ENCODE measurements at regions not wholly inside any gene's neighbourhood (a gene's known extent, or its start where the extent isn't known, plus 50 kb on each side); places are given as distances from the start of the nearest gene placed in this dataset.

GRCh38 chr2:12074126-12074844, 327.9 kb downstream of the LPIN1 start:
- H3K4me3 Mint-ChIP-seq: no peak overlapping the region
- TF ChIP-seq CTCF (conservative IDR thresholded peaks at IDR 0.05): no peak
- H3K9me3 Mint-ChIP-seq: no peaks in the 10 kb centered on the region
- H3K4me1 Mint-ChIP-seq (ENCODE audit: unreplicated experiment): peaks cover 8% of the 10 kb centered on the region
- H3K36me3 Mint-ChIP-seq: no peaks in the 10 kb centered on the region
- no peak overlapping the region for H3K27ac Mint-ChIP-seq
- H3K27me3 Mint-ChIP-seq: no peaks in the 10 kb centered on the region
- no peak for DNase-seq (ENCODE audit: extremely low spot score, unreplicated experiment)

GRCh38 chr2:12074845-12075217, 328.4 kb downstream of the LPIN1 start:
- Mint-ChIP-seq H3K27ac (no peak overlapping the region), H3K27me3 (no peaks in the 10 kb centered on the region), H3K9me3 (no peaks in the 10 kb centered on the region), H3K36me3 (no peaks in the 10 kb centered on the region), H3K4me1 (ENCODE audit: unreplicated experiment) (peaks cover 8% of the 10 kb centered on the region), H3K4me3 (no peak overlapping the region)
- DNase-seq (ENCODE audit: extremely low spot score, unreplicated experiment): no peak
- TF ChIP-seq CTCF (conservative IDR thresholded peaks at IDR 0.05): no peak

- TF ChIP-seq CTCF (conservative IDR thresholded peaks at IDR 0.05): no peak
- DNase-seq (ENCODE audit: extremely low spot score, unreplicated experiment): no peak
Observed at GRCh38 chr2:12075603-12076002, 329.2 kb downstream of the LPIN1 start.

GRCh38 chr2:12076810-12077209, 330.4 kb downstream of the LPIN1 start:
- Mint-ChIP-seq H3K4me1 (ENCODE audit: unreplicated experiment) (peaks cover 8% of the 10 kb centered on the region), H3K27ac (no peak overlapping the region), H3K4me3 (no peak overlapping the region), H3K27me3 (no peaks in the 10 kb centered on the region), H3K36me3 (no peaks in the 10 kb centered on the region), H3K9me3 (no peaks in the 10 kb centered on the region)
- TF ChIP-seq CTCF (conservative IDR thresholded peaks at IDR 0.05): no peak
- no peak for DNase-seq (ENCODE audit: extremely low spot score, unreplicated experiment)

More at GRCh38 chr2:12075603-12076002, 329.2 kb downstream of the LPIN1 start:
- H3K4me1 Mint-ChIP-seq (ENCODE audit: unreplicated experiment): peaks cover 8% of the 10 kb centered on the region
- no peak overlapping the region for H3K27ac Mint-ChIP-seq
- no peaks in the 10 kb centered on the region for H3K36me3 Mint-ChIP-seq
- no peaks in the 10 kb centered on the region for H3K27me3 Mint-ChIP-seq
- H3K4me3 Mint-ChIP-seq: no peak overlapping the region
- H3K9me3 Mint-ChIP-seq: no peaks in the 10 kb centered on the region

- peaks cover 22% of the 10 kb centered on the region for H3K4me1 Mint-ChIP-seq (ENCODE audit: unreplicated experiment)
Observed at GRCh38 chr2:12080360-12080759, 333.9 kb downstream of the LPIN1 start.

More at GRCh38 chr2:12080360-12080759, 333.9 kb downstream of the LPIN1 start:
- Mint-ChIP-seq H3K9me3 (no peaks in the 10 kb centered on the region), H3K4me3 (no peak overlapping the region), H3K36me3 (no peaks in the 10 kb centered on the region), H3K27me3 (peaks cover 4% of the 10 kb centered on the region), H3K27ac (no peak overlapping the region)
- TF ChIP-seq CTCF (conservative IDR thresholded peaks at IDR 0.05): no peak
- no peak for DNase-seq (ENCODE audit: extremely low spot score, unreplicated experiment)
